Gastrocnemius medialis (tissue), 4 donors: ENCODE measurements at regions not wholly inside any gene's neighbourhood (a gene's known extent, or its start where the extent isn't known, plus 50 kb on each side); places are given as distances from the start of the nearest gene placed in this dataset.

ENCODE experiments used
- CTCF ChIP-seq, 5 experiments: fragments of 450-650 bp in 3 of 5; fragments of 200-600 bp in 2 of 5; sonication (generic) in 2 of 5; IDR thresholded peaks in 4 of 5; conservative IDR thresholded peaks in 1 of 5; 1 replicate in 4 of 5; 2 replicates in 1 of 5; pipeline ENCODE4 v1.5.1; 2016 to 2019; ENCODE audit warnings: antibody characterized with exemption in 5 of 5, mild to moderate bottlenecking in 3 of 5, moderate library complexity in 3 of 5
- POLR2A ChIP-seq, 2 donors: fragments of 450-650 bp; IDR thresholded peaks; one replicate each; pipeline ENCODE4 v1.6.1; 2017; ENCODE audit warnings: antibody characterized with exemption in 2 of 2, mild to moderate bottlenecking in 2 of 2, moderate library complexity in 2 of 2

GRCh38 chr15:67969892-67970291 is 84.2 kb upstream of the PIAS1 start:
- TF ChIP-seq POLR2A (IDR thresholded peaks at IDR 0.05): no peak
- no peak for TF ChIP-seq CTCF (IDR thresholded peaks at IDR 0.05 in 4 of 5, conservative IDR thresholded peaks at IDR 0.05 in 1 of 5)
